K562 (cell line): ENCODE measurements at regions not wholly inside any gene's neighbourhood (a gene's known extent, or its start where the extent isn't known, plus 50 kb on each side); places are given as distances from the start of the nearest gene placed in this dataset.

ENCODE experiments used
- E2F6 ChIP-seq, 2 experiments: IDR thresholded peaks; 2 replicates each; pipeline ENCODE4 v1.6.1; 2011; ENCODE audit warnings: borderline replicate concordance in 1 of 2, control low read depth in 1 of 2, low read depth in 1 of 2, low read length in 1 of 2, mild to moderate bottlenecking in 1 of 2, mixed read lengths in 1 of 2, moderate library complexity in 1 of 2; ENCODE audit not compliant: insufficient read depth in 1 of 2, insufficient read length in 1 of 2, poor library complexity in 1 of 2, severe bottlenecking in 1 of 2; ENCODE audit errors: extremely low read depth in 1 of 2
- ZBTB40 ChIP-seq, 2 experiments: fragments of 450-650 bp in 1 of 2; sonication (generic) in 1 of 2; formaldehyde crosslinking in 1 of 2; IDR thresholded peaks; 2 replicates each; pipeline versions ENCODE4 v1.7.1 to v1.9.0; 2016 to 2022; ENCODE audit warnings: inconsistent platforms in 1 of 2, mild to moderate bottlenecking in 1 of 2, missing genetic modification reagents in 1 of 2

- TF ChIP-seq ZBTB40 (IDR thresholded peaks at IDR 0.05) (no peak), ZBTB40 (CRISPR knock-in tag; IDR thresholded peaks at IDR 0.05) (no peak), E2F6 (IDR thresholded peaks at IDR 0.05; ENCODE audit: borderline replicate concordance in 1 of 2, extremely low read depth in 1 of 2, insufficient read depth in 1 of 2, insufficient read length in 1 of 2, low read depth in 1 of 2, low read length in 1 of 2, poor library complexity in 1 of 2, severe bottlenecking in 1 of 2) (no peak)
Observed at GRCh38 chr11:82556210-82556609, 177.5 kb downstream of the FAM181B start (continued).
